GM23338 (cell line): ENCODE measurements at regions not wholly inside any gene's neighbourhood (a gene's known extent, or its start where the extent isn't known, plus 50 kb on each side); places are given as distances from the start of the nearest gene placed in this dataset.

ENCODE experiments used
- ATAC-seq: fragments of 200-7000 bp; cut with Tn5 transposase; 3 replicates; pipeline ENCODE4 v1.9.1; 2020
- DNase-seq: peaks from one replicate; pipeline ENCODE4 v3.0.0-alpha.2; 2015; ENCODE audit warnings: low spot score
- H2AFZ ChIP-seq: fragments of 200-600 bp; sonication (generic); 2 replicates; pipeline ENCODE4 v1.8.0; 2016; ENCODE audit warnings: antibody characterized with exemption, mild to moderate bottlenecking, moderate library complexity
- H3F3A ChIP-seq: fragments of 200-600 bp; sonication (generic); replicated peaks from 2 replicates; pipeline ENCODE4 v1.8.0; 2017; ENCODE audit warnings: antibody characterized with exemption, mixed run types, low read depth
- H3K27ac ChIP-seq: fragments of 200-600 bp; sonication (generic); 2 replicates; pipeline ENCODE4 v1.6.1; 2016; ENCODE audit warnings: low read depth
- H3K27me3 ChIP-seq: fragments of 200-600 bp; sonication (generic); 2 replicates; pipeline ENCODE4 v1.8.0; 2016; ENCODE audit warnings: mild to moderate bottlenecking, mixed run types, moderate library complexity; ENCODE audit not compliant: insufficient read depth
- H3K36me3 ChIP-seq: fragments of 200-600 bp; sonication (generic); 2 replicates; pipeline ENCODE4 v1.8.0; 2016; ENCODE audit warnings: mild to moderate bottlenecking; ENCODE audit not compliant: insufficient read depth
- H3K4me1 ChIP-seq: fragments of 200-600 bp; sonication (generic); 2 replicates; pipeline ENCODE4 v1.8.0; 2016; ENCODE audit warnings: mild to moderate bottlenecking, moderate library complexity; ENCODE audit not compliant: insufficient read depth
- H3K4me2 ChIP-seq: fragments of 200-600 bp; sonication (generic); 2 replicates; pipeline ENCODE4 v1.7.1; 2017; ENCODE audit warnings: mixed run types
- H3K4me3 ChIP-seq: fragments of 200-600 bp; sonication (generic); 2 replicates; pipeline ENCODE4 v1.6.1; 2016; ENCODE audit warnings: mixed run types
- H3K79me2 ChIP-seq: fragments of 200-600 bp; sonication (generic); replicated peaks from 2 replicates; pipeline ENCODE4 v1.8.0; 2017; ENCODE audit warnings: mild to moderate bottlenecking; ENCODE audit not compliant: insufficient read depth
- H3K9me2 ChIP-seq: fragments of 200-600 bp; sonication (generic); 2 replicates; pipeline ENCODE4 v1.8.0; 2017; ENCODE audit not compliant: insufficient read depth
- H4K20me1 ChIP-seq: fragments of 200-600 bp; sonication (generic); replicated peaks from 2 replicates; pipeline ENCODE4 v1.8.0; 2017; ENCODE audit warnings: mild to moderate bottlenecking; ENCODE audit not compliant: insufficient read depth
- H3K27ac Mint-ChIP-seq: 2 replicates; pipeline ENCODE4 v1.8.0; 2020; ENCODE audit warnings: inconsistent platforms, mild to moderate bottlenecking, moderate library complexity, mixed read lengths
- H3K27me3 Mint-ChIP-seq: 3 replicates; pipeline ENCODE4 v1.8.0; 2022; ENCODE audit warnings: low read depth, mild to moderate bottlenecking, moderate library complexity, mixed read lengths, inconsistent platforms; ENCODE audit not compliant: insufficient read depth, poor library complexity
- H3K36me3 Mint-ChIP-seq: 3 replicates; pipeline ENCODE4 v1.8.0; 2021; ENCODE audit warnings: low read depth, mild to moderate bottlenecking, inconsistent platforms, moderate library complexity, mixed read lengths
- H3K4me1 Mint-ChIP-seq: 3 replicates; pipeline ENCODE4 v1.8.0; 2020; ENCODE audit warnings: mild to moderate bottlenecking, inconsistent platforms, mixed read lengths
- H3K4me3 Mint-ChIP-seq: 3 replicates; pipeline ENCODE4 v1.8.0; 2021; ENCODE audit warnings: moderate library complexity, mild to moderate bottlenecking, inconsistent platforms, mixed read lengths
- H3K9me3 Mint-ChIP-seq: 3 replicates; pipeline ENCODE4 v1.8.0; 2020; ENCODE audit warnings: moderate library complexity, mild to moderate bottlenecking, inconsistent platforms, mixed read lengths
- CREB1 ChIP-seq: fragments of 250-450 bp; sonication (Bioruptor Pico); IDR thresholded peaks from 2 replicates; pipeline ENCODE4 v1.5.0; 2020; ENCODE audit warnings: low read depth, mild to moderate bottlenecking, moderate library complexity
- EZH2 ChIP-seq: fragments of 200-600 bp; sonication (generic); IDR thresholded peaks from one replicate; pipeline ENCODE4 v1.8.0; 2017; ENCODE audit warnings: antibody characterized with exemption, mild to moderate bottlenecking, low read depth; ENCODE audit not compliant: unreplicated experiment
- EZH2phosphoT487 ChIP-seq: fragments of 200-600 bp; sonication (generic); IDR thresholded peaks from one replicate; pipeline ENCODE4 v1.8.1; 2018; ENCODE audit warnings: antibody characterized with exemption; ENCODE audit not compliant: unreplicated experiment
- JUNB ChIP-seq: IDR thresholded peaks from one replicate; pipeline ENCODE4 v1.6.1; 2016; ENCODE audit warnings: antibody characterized with exemption; ENCODE audit not compliant: unreplicated experiment
- NANOG ChIP-seq: IDR thresholded peaks from 2 replicates; pipeline ENCODE4 v1.6.1; 2016; ENCODE audit warnings: antibody characterized with exemption, borderline replicate concordance
- POLR2AphosphoS5 ChIP-seq: IDR thresholded peaks from 2 replicates; pipeline ENCODE4 v1.6.1; 2016; ENCODE audit warnings: antibody characterized with exemption, low read depth
- STAT1 ChIP-seq: IDR thresholded peaks from one replicate; pipeline ENCODE4 v1.6.1; 2016; ENCODE audit warnings: antibody characterized with exemption; ENCODE audit not compliant: unreplicated experiment
- ZNF114 ChIP-seq: fragments of 250-450 bp; sonication (Bioruptor Pico); IDR thresholded peaks from 2 replicates; pipeline ENCODE4 v1.5.0; 2020; ENCODE audit warnings: mild to moderate bottlenecking, moderate library complexity
- ZNF331 ChIP-seq: fragments of 250-450 bp; sonication (Bioruptor Pico); IDR thresholded peaks from 2 replicates; pipeline ENCODE4 v1.5.0; 2020; ENCODE audit warnings: low read depth, mild to moderate bottlenecking, moderate library complexity
- TF ChIP-seq, protein P1 (sequence below), 2 experiments: fragments of 200-600 bp in 1 of 2; sonication (generic) in 1 of 2; conservative IDR thresholded peaks; 2 replicates each; pipeline versions ENCODE4 v1.5.1 to v1.6.1; 2016 to 2017; ENCODE audit warnings: antibody characterized with exemption in 2 of 2, low read depth in 2 of 2, mild to moderate bottlenecking in 2 of 2, moderate library complexity in 1 of 2
- TF ChIP-seq, protein P2 (sequence below): IDR thresholded peaks from one replicate; pipeline ENCODE4 v1.6.1; 2018; ENCODE audit warnings: antibody characterized with exemption; ENCODE audit not compliant: unreplicated experiment
- TF ChIP-seq, protein P3 (sequence below): IDR thresholded peaks from 2 replicates; pipeline ENCODE4 v1.6.1; 2016; ENCODE audit warnings: antibody characterized with exemption

DNA sequence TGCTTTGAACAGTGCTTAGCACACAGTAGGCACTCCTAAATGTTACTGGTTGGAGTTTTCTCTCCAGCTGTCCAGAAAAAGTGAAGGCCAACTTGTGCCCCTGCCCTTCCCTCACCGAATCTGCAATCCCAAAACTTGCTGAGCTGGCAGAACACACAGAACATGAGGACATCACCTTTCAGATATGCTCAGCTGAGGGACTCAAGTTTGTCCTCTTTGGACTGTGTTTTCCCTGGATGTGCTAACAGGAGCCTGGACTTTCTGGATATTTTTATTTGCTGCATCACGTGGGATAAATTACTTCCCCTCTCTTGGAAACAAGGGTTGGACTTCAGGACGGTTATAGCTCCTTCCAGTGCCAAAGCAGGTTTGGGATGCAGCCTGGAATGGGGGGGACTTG is 59.5 kb upstream of the SMAD6 start (continued):
- no peak for TF ChIP-seq ZNF331 (CRISPR knock-in tag)

DNA sequence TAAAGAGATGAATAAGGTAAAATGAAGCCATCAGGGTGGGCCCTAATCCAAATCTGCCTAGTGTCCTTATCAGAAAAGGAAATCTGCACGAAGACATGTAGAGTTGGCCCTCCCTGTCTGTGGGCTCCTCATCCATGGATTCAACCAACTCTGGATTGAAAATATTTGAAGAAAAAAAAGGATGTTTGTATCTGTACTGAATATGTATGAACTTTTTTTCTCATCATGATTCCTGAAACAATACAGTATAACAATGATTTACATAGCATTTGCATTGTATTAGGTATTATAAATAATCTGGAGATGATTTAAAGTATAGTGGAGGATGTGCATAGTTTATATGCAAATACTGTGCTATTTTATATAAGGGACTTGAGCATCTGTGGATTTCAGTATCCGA is 59.0 kb upstream of the SMAD6 start:
- H3K4me3 ChIP-seq = no peak overlapping the region
- H3K36me3 ChIP-seq = no peaks in the 10 kb centered on the region
- Mint-ChIP-seq H3K27me3 (peaks cover 5% of the 10 kb centered on the region), H3K9me3 (no peaks in the 10 kb centered on the region), H3K4me1 (peaks cover 11% of the 10 kb centered on the region; the same call in 2 of the 3 replicates), H3K36me3 (no peaks in the 10 kb centered on the region), H3K27ac (no peak overlapping the region), H3K4me3 (no peak overlapping the region)
- DNase-seq = no peak
- no peaks in the 10 kb centered on the region for H3K79me2 ChIP-seq
- no peak overlapping the region for H2AFZ ChIP-seq
- H3K27me3 ChIP-seq = no peaks in the 10 kb centered on the region
- no peaks in the 10 kb centered on the region for H4K20me1 ChIP-seq
- H3K4me1 ChIP-seq = no peaks in the 10 kb centered on the region
- ATAC-seq = no peak
- no peaks in the 10 kb centered on the region for H3K9me2 ChIP-seq
- TF ChIP-seq ZNF114 (CRISPR knock-in tag) = no peak
- no peak for TF ChIP-seq EZH2
- TF ChIP-seq ZNF331 (CRISPR knock-in tag) = no peak
- TF ChIP-seq NANOG = no peak
- TF ChIP-seq, protein P1, sequence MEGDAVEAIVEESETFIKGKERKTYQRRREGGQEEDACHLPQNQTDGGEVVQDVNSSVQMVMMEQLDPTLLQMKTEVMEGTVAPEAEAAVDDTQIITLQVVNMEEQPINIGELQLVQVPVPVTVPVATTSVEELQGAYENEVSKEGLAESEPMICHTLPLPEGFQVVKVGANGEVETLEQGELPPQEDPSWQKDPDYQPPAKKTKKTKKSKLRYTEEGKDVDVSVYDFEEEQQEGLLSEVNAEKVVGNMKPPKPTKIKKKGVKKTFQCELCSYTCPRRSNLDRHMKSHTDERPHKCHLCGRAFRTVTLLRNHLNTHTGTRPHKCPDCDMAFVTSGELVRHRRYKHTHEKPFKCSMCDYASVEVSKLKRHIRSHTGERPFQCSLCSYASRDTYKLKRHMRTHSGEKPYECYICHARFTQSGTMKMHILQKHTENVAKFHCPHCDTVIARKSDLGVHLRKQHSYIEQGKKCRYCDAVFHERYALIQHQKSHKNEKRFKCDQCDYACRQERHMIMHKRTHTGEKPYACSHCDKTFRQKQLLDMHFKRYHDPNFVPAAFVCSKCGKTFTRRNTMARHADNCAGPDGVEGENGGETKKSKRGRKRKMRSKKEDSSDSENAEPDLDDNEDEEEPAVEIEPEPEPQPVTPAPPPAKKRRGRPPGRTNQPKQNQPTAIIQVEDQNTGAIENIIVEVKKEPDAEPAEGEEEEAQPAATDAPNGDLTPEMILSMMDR (conservative IDR thresholded peaks at IDR 0.05; ENCODE audit: low read depth in 2 of 2) = no peak
- no peaks in the 10 kb centered on the region for H3F3A ChIP-seq
- no peak overlapping the region for H3K4me2 ChIP-seq
- no peak overlapping the region for H3K27ac ChIP-seq

DNA sequence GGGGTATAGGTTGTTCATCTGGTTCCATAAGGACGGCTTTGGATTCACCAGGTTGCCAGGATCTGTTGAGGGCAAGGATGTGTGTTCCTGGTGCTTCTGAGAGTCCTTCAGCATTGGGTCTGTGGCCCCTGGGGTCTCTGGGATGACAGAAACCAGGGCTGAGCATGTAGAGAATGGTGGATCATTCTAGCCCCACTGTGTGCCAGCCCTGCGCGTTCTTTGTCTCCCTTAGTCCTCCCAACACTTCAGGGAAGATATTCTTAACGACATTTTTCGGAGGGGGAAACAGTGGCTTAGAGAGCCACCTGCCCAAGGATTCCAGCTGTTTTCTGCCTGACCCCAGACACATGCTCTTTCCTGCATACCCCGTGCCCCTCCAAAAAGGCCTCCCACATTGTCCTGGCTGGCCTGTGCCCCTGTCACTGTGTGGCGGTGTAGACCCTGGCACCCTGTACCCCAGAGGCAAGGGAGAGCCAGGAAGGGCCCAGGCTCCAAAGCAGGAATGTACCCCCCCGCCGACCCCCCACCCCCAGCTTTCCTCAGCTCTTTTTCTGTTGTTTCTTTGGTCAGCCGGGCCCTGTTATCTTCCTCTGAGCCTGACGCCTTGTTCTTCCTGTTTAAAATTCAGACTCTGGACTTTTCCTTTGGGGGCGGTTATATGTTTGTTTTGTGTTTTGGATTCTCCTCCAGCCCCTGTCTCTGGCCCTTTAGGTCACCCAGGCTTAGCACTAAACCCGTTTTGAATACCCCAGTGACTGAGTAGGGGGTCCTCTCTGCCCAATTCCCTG is 57.8 kb upstream of the SMAD6 start:
- Mint-ChIP-seq H3K4me3 (no peak overlapping the region), H3K36me3 (no peaks in the 10 kb centered on the region), H3K27ac (no peak overlapping the region), H3K4me1 (peaks cover 15% of the 10 kb centered on the region; the same call in 2 of the 3 replicates), H3K27me3 (peaks cover 8% of the 10 kb centered on the region), H3K9me3 (no peaks in the 10 kb centered on the region)
- no peaks in the 10 kb centered on the region for H3K36me3 ChIP-seq
- no peaks in the 10 kb centered on the region for H3K27me3 ChIP-seq
- H3K9me2 ChIP-seq = no peaks in the 10 kb centered on the region
- H3K4me2 ChIP-seq = no peak overlapping the region
- no peaks in the 10 kb centered on the region for H3F3A ChIP-seq
- 0 out of 2 replicates have a peak, but pooled peaks cover under 1% of the 10 kb centered on the region for H3K4me1 ChIP-seq
- peak overlapping the region; percentile 81 for H2AFZ ChIP-seq
- H4K20me1 ChIP-seq = no peaks in the 10 kb centered on the region
- H3K79me2 ChIP-seq = no peaks in the 10 kb centered on the region
- no peak overlapping the region for H3K4me3 ChIP-seq
- ATAC-seq (no peak), DNase-seq (no peak)
- H3K27ac ChIP-seq = no peak overlapping the region
- TF ChIP-seq CREB1 (CRISPR knock-in tag) = no peak
- no peak for TF ChIP-seq EZH2
- no peak for TF ChIP-seq JUNB
- TF ChIP-seq, protein P2, sequence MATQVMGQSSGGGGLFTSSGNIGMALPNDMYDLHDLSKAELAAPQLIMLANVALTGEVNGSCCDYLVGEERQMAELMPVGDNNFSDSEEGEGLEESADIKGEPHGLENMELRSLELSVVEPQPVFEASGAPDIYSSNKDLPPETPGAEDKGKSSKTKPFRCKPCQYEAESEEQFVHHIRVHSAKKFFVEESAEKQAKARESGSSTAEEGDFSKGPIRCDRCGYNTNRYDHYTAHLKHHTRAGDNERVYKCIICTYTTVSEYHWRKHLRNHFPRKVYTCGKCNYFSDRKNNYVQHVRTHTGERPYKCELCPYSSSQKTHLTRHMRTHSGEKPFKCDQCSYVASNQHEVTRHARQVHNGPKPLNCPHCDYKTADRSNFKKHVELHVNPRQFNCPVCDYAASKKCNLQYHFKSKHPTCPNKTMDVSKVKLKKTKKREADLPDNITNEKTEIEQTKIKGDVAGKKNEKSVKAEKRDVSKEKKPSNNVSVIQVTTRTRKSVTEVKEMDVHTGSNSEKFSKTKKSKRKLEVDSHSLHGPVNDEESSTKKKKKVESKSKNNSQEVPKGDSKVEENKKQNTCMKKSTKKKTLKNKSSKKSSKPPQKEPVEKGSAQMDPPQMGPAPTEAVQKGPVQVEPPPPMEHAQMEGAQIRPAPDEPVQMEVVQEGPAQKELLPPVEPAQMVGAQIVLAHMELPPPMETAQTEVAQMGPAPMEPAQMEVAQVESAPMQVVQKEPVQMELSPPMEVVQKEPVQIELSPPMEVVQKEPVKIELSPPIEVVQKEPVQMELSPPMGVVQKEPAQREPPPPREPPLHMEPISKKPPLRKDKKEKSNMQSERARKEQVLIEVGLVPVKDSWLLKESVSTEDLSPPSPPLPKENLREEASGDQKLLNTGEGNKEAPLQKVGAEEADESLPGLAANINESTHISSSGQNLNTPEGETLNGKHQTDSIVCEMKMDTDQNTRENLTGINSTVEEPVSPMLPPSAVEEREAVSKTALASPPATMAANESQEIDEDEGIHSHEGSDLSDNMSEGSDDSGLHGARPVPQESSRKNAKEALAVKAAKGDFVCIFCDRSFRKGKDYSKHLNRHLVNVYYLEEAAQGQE = no peak
- no peak for TF ChIP-seq EZH2phosphoT487
- no peak for TF ChIP-seq ZNF114 (CRISPR knock-in tag)
- no peak for TF ChIP-seq STAT1
- TF ChIP-seq, protein P1 (conservative IDR thresholded peaks at IDR 0.05; ENCODE audit: low read depth in 2 of 2) = no peak
- TF ChIP-seq ZNF331 (CRISPR knock-in tag) = no peak
- TF ChIP-seq NANOG = no peak
- no peak for TF ChIP-seq POLR2AphosphoS5
- TF ChIP-seq, protein P3, sequence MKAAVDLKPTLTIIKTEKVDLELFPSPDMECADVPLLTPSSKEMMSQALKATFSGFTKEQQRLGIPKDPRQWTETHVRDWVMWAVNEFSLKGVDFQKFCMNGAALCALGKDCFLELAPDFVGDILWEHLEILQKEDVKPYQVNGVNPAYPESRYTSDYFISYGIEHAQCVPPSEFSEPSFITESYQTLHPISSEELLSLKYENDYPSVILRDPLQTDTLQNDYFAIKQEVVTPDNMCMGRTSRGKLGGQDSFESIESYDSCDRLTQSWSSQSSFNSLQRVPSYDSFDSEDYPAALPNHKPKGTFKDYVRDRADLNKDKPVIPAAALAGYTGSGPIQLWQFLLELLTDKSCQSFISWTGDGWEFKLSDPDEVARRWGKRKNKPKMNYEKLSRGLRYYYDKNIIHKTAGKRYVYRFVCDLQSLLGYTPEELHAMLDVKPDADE = no peak
